22Rv1 (cell line): ENCODE measurements at regions not wholly inside any gene's neighbourhood (a gene's known extent, or its start where the extent isn't known, plus 50 kb on each side); places are given as distances from the start of the nearest gene placed in this dataset.

Experiments used
- H3K27ac ChIP-seq: fragments of 450-650 bp; 2 replicates; pipeline ENCODE4 v1.5.1; 2017
- ZFX ChIP-seq: fragments of 450-650 bp; IDR thresholded peaks from 2 replicates; pipeline ENCODE4 v1.6.1; 2017; ENCODE audit warnings: antibody characterized with exemption, borderline replicate concordance
- TF ChIP-seq, protein P1 (sequence below): fragments of 450-650 bp; IDR thresholded peaks from 2 replicates; pipeline ENCODE4 v1.5.1; 2017; ENCODE audit warnings: mild to moderate bottlenecking

- TF ChIP-seq ZFX: no peak
- TF ChIP-seq, protein P1, sequence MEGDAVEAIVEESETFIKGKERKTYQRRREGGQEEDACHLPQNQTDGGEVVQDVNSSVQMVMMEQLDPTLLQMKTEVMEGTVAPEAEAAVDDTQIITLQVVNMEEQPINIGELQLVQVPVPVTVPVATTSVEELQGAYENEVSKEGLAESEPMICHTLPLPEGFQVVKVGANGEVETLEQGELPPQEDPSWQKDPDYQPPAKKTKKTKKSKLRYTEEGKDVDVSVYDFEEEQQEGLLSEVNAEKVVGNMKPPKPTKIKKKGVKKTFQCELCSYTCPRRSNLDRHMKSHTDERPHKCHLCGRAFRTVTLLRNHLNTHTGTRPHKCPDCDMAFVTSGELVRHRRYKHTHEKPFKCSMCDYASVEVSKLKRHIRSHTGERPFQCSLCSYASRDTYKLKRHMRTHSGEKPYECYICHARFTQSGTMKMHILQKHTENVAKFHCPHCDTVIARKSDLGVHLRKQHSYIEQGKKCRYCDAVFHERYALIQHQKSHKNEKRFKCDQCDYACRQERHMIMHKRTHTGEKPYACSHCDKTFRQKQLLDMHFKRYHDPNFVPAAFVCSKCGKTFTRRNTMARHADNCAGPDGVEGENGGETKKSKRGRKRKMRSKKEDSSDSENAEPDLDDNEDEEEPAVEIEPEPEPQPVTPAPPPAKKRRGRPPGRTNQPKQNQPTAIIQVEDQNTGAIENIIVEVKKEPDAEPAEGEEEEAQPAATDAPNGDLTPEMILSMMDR: no peak
Measured at GRCh38 chr17:53270936-53271335, 551.8 kb upstream of the KIF2B start.

DNA sequence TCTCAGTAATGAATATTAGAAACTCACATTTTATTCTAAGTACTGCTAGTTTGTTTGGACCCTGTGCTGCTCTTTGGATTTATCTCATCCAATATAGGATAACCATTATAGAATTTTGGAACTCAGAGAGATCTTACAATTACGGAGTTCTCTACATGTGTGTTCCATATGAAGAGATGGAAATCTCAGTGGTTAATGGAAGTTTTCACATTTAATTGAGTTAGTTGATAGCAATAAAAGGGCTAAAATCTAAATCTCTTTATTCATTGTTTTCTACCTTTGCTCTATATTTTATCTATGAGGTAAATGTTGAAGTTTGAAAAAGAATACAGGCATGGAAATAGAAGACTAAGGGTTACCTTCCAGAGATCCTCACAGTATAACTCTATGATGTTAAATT, 558.0 kb upstream of the KIF2B start:
- TF ChIP-seq, protein P1: no peak
- TF ChIP-seq ZFX: no peak
- no peak overlapping the region for H3K27ac ChIP-seq

More at GRCh38 chr17:53270936-53271335, 551.8 kb upstream of the KIF2B start:
- H3K27ac ChIP-seq: no peak overlapping the region

DNA sequence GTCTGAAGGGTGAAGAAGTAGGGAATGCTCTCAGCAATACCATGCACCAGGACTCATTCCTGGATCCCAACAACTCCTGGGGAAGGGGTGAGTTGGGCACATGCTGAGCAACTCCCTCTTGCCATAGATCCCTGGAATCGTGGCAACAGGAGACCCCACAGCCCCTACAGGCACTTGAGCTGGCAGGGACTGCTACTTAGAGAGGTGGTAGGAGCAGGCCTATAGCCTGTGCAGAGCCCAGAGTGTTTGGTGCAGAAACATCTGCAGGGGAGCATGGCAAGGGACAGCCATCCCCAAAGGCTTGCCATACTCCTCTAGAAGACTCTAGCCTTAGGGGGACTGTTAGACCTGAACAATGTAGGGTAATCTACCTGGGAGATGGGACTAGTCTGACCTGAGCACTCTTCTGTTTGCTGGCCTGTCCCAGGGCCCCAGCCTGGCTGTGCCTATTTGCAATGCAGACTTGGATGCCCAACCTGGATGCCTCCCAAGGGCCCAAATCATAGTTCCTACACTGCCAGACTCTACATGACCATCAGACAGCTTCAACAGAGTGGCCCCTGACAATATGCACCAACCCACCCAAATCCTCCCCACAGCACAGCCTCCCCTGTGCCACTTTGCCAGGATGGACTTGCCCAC, 568.6 kb upstream of the KIF2B start:
- no peak overlapping the region for H3K27ac ChIP-seq
- TF ChIP-seq, protein P1: no peak
- TF ChIP-seq ZFX: no peak

DNA sequence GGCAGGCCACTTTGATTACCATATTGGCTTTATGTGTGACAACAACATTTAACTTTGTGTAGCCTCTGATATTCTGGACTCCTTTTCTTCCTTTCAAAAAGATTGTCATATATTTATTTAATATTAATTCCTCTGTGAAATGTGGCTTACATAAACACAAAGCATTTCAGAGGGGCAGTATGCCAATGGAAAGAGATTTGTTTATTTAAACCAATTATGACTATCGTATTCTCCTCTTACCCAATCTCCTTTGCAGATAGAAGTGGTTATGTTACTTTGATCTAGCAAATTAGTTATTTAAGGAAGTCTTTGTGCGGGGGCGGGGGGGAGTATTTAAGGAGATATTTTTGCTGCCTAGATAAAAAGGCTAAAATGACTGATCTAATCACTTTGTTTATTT, 573.7 kb upstream of the KIF2B start:
- TF ChIP-seq, protein P1: no peak
- TF ChIP-seq ZFX: no peak
- no peak overlapping the region for H3K27ac ChIP-seq

GRCh38 chr17:53234138-53234537, 588.6 kb upstream of the KIF2B start:
- TF ChIP-seq, protein P1: no peak
- no peak for TF ChIP-seq ZFX
- no peak overlapping the region for H3K27ac ChIP-seq

DNA sequence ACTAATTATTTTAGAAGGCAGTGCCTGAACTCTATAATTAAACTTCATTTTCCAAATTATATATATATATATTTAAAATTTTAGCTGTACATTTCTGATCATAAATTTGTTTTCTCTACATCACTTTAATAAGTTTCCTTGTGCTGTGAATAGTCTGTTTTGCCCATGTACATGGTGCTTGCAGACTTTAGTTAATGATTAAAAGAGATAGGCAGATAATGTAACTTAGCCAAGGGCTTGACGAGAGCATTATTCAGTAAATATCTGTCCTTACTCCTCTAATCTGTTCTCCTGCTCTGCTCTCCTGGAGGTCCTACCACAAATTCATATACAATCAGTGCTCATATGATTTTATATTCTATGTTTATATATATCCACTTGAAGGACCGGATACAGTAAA, 595.2 kb upstream of the KIF2B start:
- no peak for TF ChIP-seq ZFX
- TF ChIP-seq, protein P1: no peak
- peak overlapping the region; percentile 52 for H3K27ac ChIP-seq

DNA sequence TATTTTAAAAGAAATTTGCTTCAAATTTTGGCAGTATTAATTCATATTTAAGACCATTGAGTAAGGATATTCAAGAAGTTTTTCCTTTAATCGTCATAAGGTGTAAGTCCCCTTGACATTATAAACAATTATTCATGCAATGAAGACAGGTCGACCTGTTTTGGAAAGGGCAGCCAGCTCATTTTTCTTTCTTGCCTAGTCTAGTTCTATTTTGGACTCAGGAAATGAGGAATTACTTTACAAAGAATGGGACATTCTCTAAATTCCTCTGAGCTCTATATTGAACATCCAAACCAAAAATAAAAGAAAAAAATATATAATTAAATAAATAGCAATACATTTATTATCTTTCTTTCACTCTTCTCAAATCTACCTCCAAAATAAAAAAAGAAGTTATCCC, 595.6 kb upstream of the KIF2B start:
- TF ChIP-seq, protein P1: no peak
- TF ChIP-seq ZFX: no peak
- H3K27ac ChIP-seq: no peak overlapping the region; the same call in 1 of the 2 replicates
